Lower leg skin (tissue), 4 donors: ENCODE measurements at regions not wholly inside any gene's neighbourhood (a gene's known extent, or its start where the extent isn't known, plus 50 kb on each side); places are given as distances from the start of the nearest gene placed in this dataset.
"Not testable (repeated sequence)": the region's sequence is repeated elsewhere in the genome, so short reads cannot be mapped to it uniquely, and the experiment has no call there.

Experiments
- DNase-seq, 2 donors: peaks; one replicate each; pipeline ENCODE4 v3.0.0-alpha.2; 2019; ENCODE audit warnings: low spot score in 2 of 2
- H3K4me3 ChIP-seq: fragments of 200-600 bp; sonication (generic); 2 replicates; pipeline ENCODE4 v1.5.1; 2017; ENCODE audit warnings: mild to moderate bottlenecking, low read depth; ENCODE audit not compliant: poor library complexity, severe bottlenecking
- CTCF ChIP-seq, 3 donors: fragments of 450-650 bp; IDR thresholded peaks; one replicate each; pipeline ENCODE4 v1.5.1; 2016; ENCODE audit warnings: antibody characterized with exemption in 3 of 3, mild to moderate bottlenecking in 3 of 3, moderate library complexity in 2 of 3
- POLR2A ChIP-seq, 2 donors: fragments of 450-650 bp; IDR thresholded peaks; one replicate each; pipeline ENCODE4 v1.6.1; 2016 to 2017; ENCODE audit warnings: antibody characterized with exemption in 2 of 2, mild to moderate bottlenecking in 1 of 2, moderate library complexity in 1 of 2
- WGBS, 2 donors: methylation state at CpG; one replicate each; pipeline ENCODE4 v1.1.5; 2018; 5-methylcytosine and 5-hydroxymethylcytosine counted together
- intact Hi-C: fragments of 100-400 bp; cut with DNase I; formaldehyde crosslinking; loops from one replicate; pipeline ENCODE4 v1.15.0; 2023; ENCODE audit warnings: low total_unique reads

- intact Hi-C loops: no loop called here
- WGBS, 2 donors: 55 to 70% methylated on average over 2 of the region's 2 CpGs
- TF ChIP-seq CTCF (IDR thresholded peaks at IDR 0.05) (no peak), POLR2A (IDR thresholded peaks at IDR 0.05) (no peak)
- no peak for DNase-seq
- H3K4me3 ChIP-seq: no peak overlapping the region
Observed at GRCh38 chr7:14988941-14989340, 86.4 kb upstream of the DGKB start.

GRCh38 chr7:14978687-14979086, 76.1 kb upstream of the DGKB start:
- WGBS, 2 donors: 79 to 80% methylated on average over 3 of the region's 3 CpGs
- intact Hi-C loops: no loop called here
- no peak for DNase-seq
- no peak overlapping the region for H3K4me3 ChIP-seq
- no peak for TF ChIP-seq POLR2A (IDR thresholded peaks at IDR 0.05)
- no peak for TF ChIP-seq CTCF (IDR thresholded peaks at IDR 0.05)

GRCh38 chr7:14974688-14975087, 72.1 kb upstream of the DGKB start:
- intact Hi-C loops: no loop called here
- TF ChIP-seq POLR2A (IDR thresholded peaks at IDR 0.05): no peak
- TF ChIP-seq CTCF (IDR thresholded peaks at IDR 0.05): no peak
- no peak for DNase-seq
- WGBS, 2 donors: 97 to 98% methylated on average over 5 of the region's 5 CpGs
- no peak overlapping the region for H3K4me3 ChIP-seq

GRCh38 chr7:14973712-14974428, 71.3 kb upstream of the DGKB start:
- H3K4me3 ChIP-seq: no peak overlapping the region
- TF ChIP-seq CTCF (IDR thresholded peaks at IDR 0.05): no peak
- TF ChIP-seq POLR2A (IDR thresholded peaks at IDR 0.05): no peak
- 59 to 66% methylated on average over 3 of the region's 3 CpGs for WGBS, 2 donors
- no peak for DNase-seq
- intact Hi-C loops: no loop called here

GRCh38 chr7:14971678-14972077, 69.1 kb upstream of the DGKB start:
- DNase-seq, H3K4me3 ChIP-seq, intact Hi-C loops: not testable (repeated sequence)
- 57 to 67% methylated on average over 4 of the region's 4 CpGs for WGBS, 2 donors

GRCh38 chr7:14967376-14967775, 64.8 kb upstream of the DGKB start:
- peak in 1 of 2 donors; percentile 72 for DNase-seq
- H3K4me3 ChIP-seq, intact Hi-C loops: not testable (repeated sequence)
- WGBS, 2 donors: 73 to 81% methylated on average over 8 of the region's 8 CpGs

- DNase-seq: no peak
- H3K4me3 ChIP-seq: no peak overlapping the region
- intact Hi-C loops: no loop called here
- no peak for TF ChIP-seq POLR2A (IDR thresholded peaks at IDR 0.05)
- TF ChIP-seq CTCF (IDR thresholded peaks at IDR 0.05): no peak
- WGBS, 2 donors: 46 to 69% methylated on average over 2 of the region's 2 CpGs
Observed at GRCh38 chr7:14962778-14963177, 60.2 kb upstream of the DGKB start.
